HCT116 (cell line): ENCODE measurements at regions not wholly inside any gene's neighbourhood (a gene's known extent, or its start where the extent isn't known, plus 50 kb on each side); places are given as distances from the start of the nearest gene placed in this dataset.

Source experiments
- ATAC-seq: fragments of 200-7000 bp; cut with Tn5 transposase; 2 replicates; pipeline ENCODE4 v1.9.1; 2020; ENCODE audit warnings: mild to moderate bottlenecking, moderate library complexity
- BruUV-seq: library from RNA; stranded (reverse); fragments of 400-500 nt; replicated peaks from 2 replicates; lab custom pipeline; 2021; lab: Mats Ljungman, UMichigan
- CTCF ChIA-PET: fragments of 300-600 bp; sonication (Branson Sonifier 250); formaldehyde crosslinking; loops from one replicate; lab custom pipeline; 2021; ENCODE audit warnings: antibody characterized with exemption; lab: Charles Lee
- POLR2A ChIA-PET: fragments of 300-600, 350-600 bp; sonication (Branson Sonifier 250); formaldehyde crosslinking; loops from one replicate; lab custom pipeline; 2021; ENCODE audit warnings: antibody characterized with exemption; lab: Charles Lee
- RAD21 ChIA-PET, 2 experiments: fragments of 300-600 bp; sonication (Branson Sonifier 250); formaldehyde crosslinking; loops; one replicate each; lab custom pipeline; 2023; ENCODE audit warnings: low total read pairs in 2 of 2; ENCODE audit not compliant: uncharacterized antibody in 2 of 2, unreplicated experiment in 2 of 2, low non-redundant PET in 1 of 2; lab: Charles Lee
- DNase-seq: peaks from one replicate; pipeline ENCODE4 v3.0.0-alpha.2; 2010; ENCODE audit warnings: low read depth, low spot score
- H2AFZ ChIP-seq: fragments of 200-600 bp; shearing (Covaris generic), sonication (generic); 2 replicates; pipeline ENCODE4 v1.6.1; 2017; ENCODE audit warnings: low read depth, mixed run types, mixed read lengths, antibody characterized with exemption, low read length; ENCODE audit not compliant: poor library complexity, severe bottlenecking
- H3K27ac ChIP-seq: 2 replicates; pipeline ENCODE4 v1.5.1; 2012; ENCODE audit warnings: low read depth, low read length
- H3K27me3 ChIP-seq: fragments of 200-600 bp; sonication (generic); 2 replicates; pipeline ENCODE4 v1.6.1; 2016; ENCODE audit warnings: mixed run types, low read length, mixed read lengths; ENCODE audit not compliant: insufficient read depth
- H3K36me3 ChIP-seq, 2 experiments: fragments of 200-500 bp in 1 of 2; fragments of 200-600 bp in 1 of 2; sonication (Bioruptor generic) in 1 of 2; sonication (generic) in 1 of 2; 2 replicates each; pipeline versions ENCODE4 v1.5.1 to v1.6.1; 2014 to 2016; ENCODE audit warnings: low read length in 2 of 2, inconsistent platforms in 1 of 2, mixed read lengths in 1 of 2, mixed run types in 1 of 2; ENCODE audit not compliant: insufficient read depth in 2 of 2, control insufficient read depth in 1 of 2
- H3K4me1 ChIP-seq, 2 experiments: fragments of 200-600 bp in 1 of 2; sonication (generic) in 1 of 2; 2 replicates each; pipeline versions ENCODE4 v1.5.1 to v1.6.1; 2012 to 2017; ENCODE audit warnings: low read length in 2 of 2, inconsistent platforms in 1 of 2, mild to moderate bottlenecking in 1 of 2, mixed read lengths in 1 of 2, mixed run types in 1 of 2, moderate library complexity in 1 of 2; ENCODE audit not compliant: insufficient read depth in 2 of 2, control insufficient read depth in 1 of 2
- H3K4me2 ChIP-seq: fragments of 200-600 bp; sonication (generic); 2 replicates; pipeline ENCODE4 v1.6.1; 2017; ENCODE audit warnings: mixed run types, low read length, mixed read lengths
- H3K4me3 ChIP-seq, 2 experiments: fragments of 200-600 bp in 1 of 2; sonication (generic) in 1 of 2; replicated peaks in 1 of 2; 2 replicates each; pipeline ENCODE4 v1.5.1; 2011 to 2016; ENCODE audit warnings: low read length in 2 of 2, control low read depth in 1 of 2, low read depth in 1 of 2, mild to moderate bottlenecking in 1 of 2, mixed read lengths in 1 of 2, mixed run types in 1 of 2
- H3K79me2 ChIP-seq: fragments of 200-600 bp; sonication (generic); 2 replicates; pipeline ENCODE4 v1.6.1; 2017; ENCODE audit warnings: mild to moderate bottlenecking, mixed run types, low read length, moderate library complexity, mixed read lengths; ENCODE audit not compliant: insufficient read depth
- H3K9ac ChIP-seq: fragments of 200-600 bp; sonication (generic); 2 replicates; pipeline ENCODE4 v1.6.1; 2016; ENCODE audit warnings: low read length, mixed read lengths
- H3K9me2 ChIP-seq: fragments of 200-600 bp; sonication (generic), shearing (Covaris generic); 2 replicates; pipeline ENCODE4 v1.6.1; 2017; ENCODE audit warnings: mixed run types, mild to moderate bottlenecking, moderate library complexity; ENCODE audit not compliant: insufficient read depth
- H3K9me3 ChIP-seq, 2 experiments: fragments of 200-500 bp in 1 of 2; fragments of 200-600 bp in 1 of 2; sonication (Bioruptor generic) in 1 of 2; sonication (generic) in 1 of 2; 2 replicates each; pipeline ENCODE4 v1.6.1; 2014 to 2017; ENCODE audit warnings: low read length in 2 of 2, mixed read lengths in 2 of 2, inconsistent platforms in 1 of 2, low read depth in 1 of 2, mild to moderate bottlenecking in 1 of 2, mixed run types in 1 of 2, moderate library complexity in 1 of 2; ENCODE audit not compliant: control insufficient read depth in 1 of 2, insufficient read depth in 1 of 2
- H4K20me1 ChIP-seq: fragments of 200-600 bp; sonication (generic), shearing (Covaris generic); 2 replicates; pipeline ENCODE4 v1.6.1; 2017; ENCODE audit warnings: mixed run types, mild to moderate bottlenecking, moderate library complexity; ENCODE audit not compliant: insufficient read depth
- ATF3 ChIP-seq: IDR thresholded peaks from 2 replicates; pipeline ENCODE4 v1.6.1; 2012
- CEBPB ChIP-seq: IDR thresholded peaks from 2 replicates; pipeline ENCODE4 v1.6.1; 2012; ENCODE audit warnings: low read depth
- EGR1 ChIP-seq: IDR thresholded peaks from 2 replicates; pipeline ENCODE4 v1.6.1; 2012; ENCODE audit warnings: low read depth
- ELF1 ChIP-seq: IDR thresholded peaks from 2 replicates; pipeline ENCODE4 v1.6.1; 2012; ENCODE audit warnings: low read depth, borderline replicate concordance
- EZH2 ChIP-seq: fragments of 200-600 bp; sonication (generic); IDR thresholded peaks from 2 replicates; pipeline ENCODE4 v1.6.1; 2017; ENCODE audit warnings: antibody characterized with exemption, mixed run types
- EZH2phosphoT487 ChIP-seq: fragments of 200-600 bp; IDR thresholded peaks from 2 replicates; pipeline ENCODE4 v1.6.1; 2018; ENCODE audit warnings: antibody characterized with exemption, borderline replicate concordance
- FOSL1 ChIP-seq: IDR thresholded peaks from 2 replicates; pipeline ENCODE4 v1.6.1; 2012; ENCODE audit warnings: low read depth
- JUND ChIP-seq: IDR thresholded peaks from 2 replicates; pipeline ENCODE4 v1.6.1; 2012
- MAX ChIP-seq: IDR thresholded peaks from 2 replicates; pipeline ENCODE4 v1.6.1; 2012
- POLR2AphosphoS5 ChIP-seq: IDR thresholded peaks from 2 replicates; pipeline ENCODE4 v1.6.1; 2011; ENCODE audit warnings: mild to moderate bottlenecking, low read depth, low read length, moderate library complexity
- RAD21 ChIP-seq: IDR thresholded peaks from 2 replicates; pipeline ENCODE4 v1.6.1; 2012; ENCODE audit warnings: low read depth, mild to moderate bottlenecking
- REST ChIP-seq: IDR thresholded peaks from 2 replicates; pipeline ENCODE4 v1.6.1; 2012; ENCODE audit warnings: low read depth
- SP1 ChIP-seq: IDR thresholded peaks from 2 replicates; pipeline ENCODE4 v1.6.1; 2012; ENCODE audit warnings: low read depth
- TCF7L2 ChIP-seq: IDR thresholded peaks from 2 replicates; pipeline ENCODE4 v1.7.0; 2011; ENCODE audit warnings: borderline replicate concordance, inconsistent platforms; ENCODE audit not compliant: insufficient read depth, insufficient read length; ENCODE audit errors: extremely low read depth
- ZFX ChIP-seq: fragments of 450-650 bp; IDR thresholded peaks from 2 replicates; pipeline ENCODE4 v1.6.1; 2017
- intact Hi-C: fragments of 100-400 bp; cut with micrococcal nuclease; formaldehyde crosslinking; loops from 2 replicates; pipeline ENCODE4 v1.10.0; 2022
- TF ChIP-seq, protein P1 (sequence below), 3 experiments: fragments of 200-600 bp in 1 of 3; sonication (generic) in 1 of 3; IDR thresholded peaks in 2 of 3; conservative IDR thresholded peaks in 1 of 3; 2 replicates each; pipeline ENCODE4 v1.5.1; 2012 to 2017; ENCODE audit warnings: low read depth in 2 of 3, low read length in 2 of 3, antibody characterized with exemption in 1 of 3, borderline replicate concordance in 1 of 3, control low read depth in 1 of 3, mild to moderate bottlenecking in 1 of 3, mixed read lengths in 1 of 3, mixed run types in 1 of 3, moderate library complexity in 1 of 3; ENCODE audit not compliant: insufficient read depth in 1 of 3

DNA sequence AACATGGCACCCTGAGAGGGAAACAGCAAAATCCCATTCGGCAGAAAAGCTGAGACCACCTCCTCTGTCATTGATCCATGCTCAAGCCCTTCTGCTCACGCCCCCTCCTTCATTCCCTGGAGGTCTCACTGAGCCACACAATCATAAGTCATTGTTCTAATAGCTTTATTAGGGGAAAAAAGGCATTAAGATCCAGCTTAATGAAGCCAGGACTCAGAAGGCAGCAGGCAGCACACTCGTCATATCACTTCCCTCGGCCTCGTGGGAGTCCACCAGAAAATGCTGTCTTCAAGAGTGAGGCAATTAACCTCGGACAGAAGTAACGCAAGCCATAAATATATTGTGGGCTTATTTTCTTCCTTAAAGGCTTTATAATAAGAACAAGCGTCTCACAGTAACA, 153.9 kb upstream of the PPP2R3A start:
- DNase-seq = no peak

GRCh38 chr3:135812057-135812456, 153.5 kb upstream of the PPP2R3A start:
- no peak overlapping the region for H3K27ac ChIP-seq
- TF ChIP-seq EZH2 (no peak), TCF7L2 (no peak), RAD21 (no peak), ATF3 (no peak), REST (no peak), CEBPB (no peak), POLR2AphosphoS5 (no peak), ELF1 (no peak), ZFX (no peak), EGR1 (no peak), MAX (no peak), EZH2phosphoT487 (no peak), SP1 (no peak), FOSL1 (no peak), JUND (no peak)
- TF ChIP-seq, protein P1, sequence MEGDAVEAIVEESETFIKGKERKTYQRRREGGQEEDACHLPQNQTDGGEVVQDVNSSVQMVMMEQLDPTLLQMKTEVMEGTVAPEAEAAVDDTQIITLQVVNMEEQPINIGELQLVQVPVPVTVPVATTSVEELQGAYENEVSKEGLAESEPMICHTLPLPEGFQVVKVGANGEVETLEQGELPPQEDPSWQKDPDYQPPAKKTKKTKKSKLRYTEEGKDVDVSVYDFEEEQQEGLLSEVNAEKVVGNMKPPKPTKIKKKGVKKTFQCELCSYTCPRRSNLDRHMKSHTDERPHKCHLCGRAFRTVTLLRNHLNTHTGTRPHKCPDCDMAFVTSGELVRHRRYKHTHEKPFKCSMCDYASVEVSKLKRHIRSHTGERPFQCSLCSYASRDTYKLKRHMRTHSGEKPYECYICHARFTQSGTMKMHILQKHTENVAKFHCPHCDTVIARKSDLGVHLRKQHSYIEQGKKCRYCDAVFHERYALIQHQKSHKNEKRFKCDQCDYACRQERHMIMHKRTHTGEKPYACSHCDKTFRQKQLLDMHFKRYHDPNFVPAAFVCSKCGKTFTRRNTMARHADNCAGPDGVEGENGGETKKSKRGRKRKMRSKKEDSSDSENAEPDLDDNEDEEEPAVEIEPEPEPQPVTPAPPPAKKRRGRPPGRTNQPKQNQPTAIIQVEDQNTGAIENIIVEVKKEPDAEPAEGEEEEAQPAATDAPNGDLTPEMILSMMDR (IDR thresholded peaks at IDR 0.05 in 2 of 3, conservative IDR thresholded peaks at IDR 0.05 in 1 of 3; ENCODE audit: borderline replicate concordance in 1 of 3, insufficient read depth in 1 of 3, low read depth in 2 of 3, low read length in 2 of 3) = no peak
- ChIA-PET CTCF (no interaction called here), RAD21 (no interaction called here), POLR2A (no interaction called here)
- BruUV-seq = no TSS peak
- no peaks in the 10 kb centered on the region for H3K9me3 ChIP-seq
- no peak overlapping the region for H2AFZ ChIP-seq
- H3K79me2 ChIP-seq = no peaks in the 10 kb centered on the region
- H3K4me3 ChIP-seq = no peak overlapping the region
- H3K4me1 ChIP-seq = no peaks in the 10 kb centered on the region
- intact Hi-C loops = no loop called here
- no peaks in the 10 kb centered on the region for H3K9me2 ChIP-seq
- H3K9ac ChIP-seq = no peak overlapping the region
- no peaks in the 10 kb centered on the region for H4K20me1 ChIP-seq
- ATAC-seq = no peak
- H3K4me2 ChIP-seq = no peak overlapping the region
- DNase-seq = no peak
- H3K36me3 ChIP-seq = no peaks in the 10 kb centered on the region
- peaks cover 36% of the 10 kb centered on the region for H3K27me3 ChIP-seq

More for the DNA sequence above, 153.9 kb upstream of the PPP2R3A start:
- no peak for ATAC-seq
- no peak for TF ChIP-seq EZH2phosphoT487
- Histone ChIP-seq H2AFZ (no peak overlapping the region), H3K36me3 (no peaks in the 10 kb centered on the region), H3K9me2 (no peaks in the 10 kb centered on the region), H3K4me3 (no peak overlapping the region), H4K20me1 (no peaks in the 10 kb centered on the region), H3K9me3 (no peaks in the 10 kb centered on the region), H3K9ac (no peak overlapping the region), H3K27me3 (peaks cover 39% of the 10 kb centered on the region), H3K79me2 (no peaks in the 10 kb centered on the region), H3K4me2 (no peak overlapping the region), H3K4me1 (no peaks in the 10 kb centered on the region), H3K27ac (no peak overlapping the region)
- ChIA-PET CTCF (no interaction called here), POLR2A (no interaction called here), RAD21 (no interaction called here)
- intact Hi-C loops = no loop called here
- BruUV-seq = no TSS peak
